ENCODE measurements at regions not wholly inside any gene's neighbourhood (a gene's known extent, or its start where the extent isn't known, plus 50 kb on each side); places are given as distances from the start of the nearest gene placed in this dataset.

- no peak overlapping the region for H3K4ac ChIP-seq (ENCODE audit: low read depth, low read length)
- no peaks in the 10 kb centered on the region for H3K79me2 ChIP-seq (ENCODE audit: control insufficient read depth, insufficient read depth, low read length, poor library complexity)
- H3K4me1 ChIP-seq (ENCODE audit: control insufficient read depth in 1 of 2, insufficient read depth in 2 of 2, low read length in 2 of 2): no peaks in the 10 kb centered on the region
- DNase-seq: no peak
- H3K9ac ChIP-seq (ENCODE audit: low read length): no peak overlapping the region
- WGBS (ENCODE audit: extremely low coverage, insufficient coverage, insufficient read length): no CpG with 5 or more reads among the region's 3 CpGs
- no peak overlapping the region for H2BK12ac ChIP-seq (ENCODE audit: low read length)
- no peak overlapping the region for H2BK5ac ChIP-seq (ENCODE audit: low read depth, low read length, poor library complexity)
- H2AK5ac ChIP-seq (ENCODE audit: low read length): no peak overlapping the region
- H3K27ac ChIP-seq (ENCODE audit: low read depth, low read length): no peak overlapping the region
- no peak overlapping the region for H3K4me2 ChIP-seq (ENCODE audit: low read length)
- no peaks in the 10 kb centered on the region for H3K36me3 ChIP-seq (ENCODE audit: control insufficient read depth in 1 of 2, insufficient read depth in 2 of 2, low read length in 2 of 2)
- H3K79me1 ChIP-seq (ENCODE audit: low read length): no peaks in the 10 kb centered on the region
- no peak overlapping the region for H2BK120ac ChIP-seq (ENCODE audit: insufficient read depth, low read length, poor library complexity)
- no peak overlapping the region for H3K4me3 ChIP-seq (ENCODE audit: low read depth, low read length)
- no peak overlapping the region for H3K23ac ChIP-seq (ENCODE audit: low read length)
- H3K27me3 ChIP-seq (ENCODE audit: insufficient read depth, low read length): no peaks in the 10 kb centered on the region
- no peak overlapping the region for H4K8ac ChIP-seq (ENCODE audit: low read depth, low read length)
- H3K14ac ChIP-seq (ENCODE audit: low read length): no peak overlapping the region
- H2AFZ ChIP-seq (ENCODE audit: insufficient read depth, low read length, poor library complexity): no peak overlapping the region
- no peak overlapping the region for H4K91ac ChIP-seq (ENCODE audit: low read depth, low read length)
- no peak overlapping the region for H4K12ac ChIP-seq (ENCODE audit: low read depth, low read length)
- H3K18ac ChIP-seq (ENCODE audit: low read length): no peak overlapping the region
- H3K9me3 ChIP-seq (ENCODE audit: insufficient read depth, low read depth, low read length): peaks cover 2% of the 10 kb centered on the region
Observed at GRCh38 chr21:32914424-32915039, 111.2 kb upstream of the OLIG2 start.

GRCh38 chr21:32915099-32915498 lies 110.6 kb upstream of the OLIG2 start:
- no peak overlapping the region for H3K14ac ChIP-seq (ENCODE audit: low read length)
- no peak for DNase-seq

DNA sequence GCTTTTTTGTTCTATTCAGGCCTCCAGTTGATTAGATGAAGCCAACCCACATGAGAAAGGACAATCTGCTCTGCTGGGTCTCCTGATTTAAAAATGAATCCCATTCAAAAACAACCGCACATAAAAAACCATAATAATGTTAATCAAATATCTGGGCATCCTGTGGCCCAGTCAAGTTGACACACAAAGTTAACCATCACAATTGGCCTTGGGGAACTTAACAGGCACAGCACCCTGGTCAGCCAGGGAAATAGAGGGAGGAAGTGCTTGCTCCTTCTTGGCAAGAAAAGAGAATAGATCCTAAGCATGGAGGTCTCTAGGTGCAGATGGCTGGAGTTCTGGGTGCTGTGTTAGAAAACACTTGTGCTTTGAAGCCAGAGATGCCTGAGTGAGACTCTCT lies 109.6 kb upstream of the OLIG2 start:
- Histone ChIP-seq H3K9ac (ENCODE audit: low read length) (no peak overlapping the region), H3K14ac (ENCODE audit: low read length) (no peak overlapping the region), H3K9me3 (ENCODE audit: insufficient read depth, low read depth, low read length) (peaks cover 2% of the 10 kb centered on the region), H2BK5ac (ENCODE audit: low read depth, low read length, poor library complexity) (no peak overlapping the region), H3K4ac (ENCODE audit: low read depth, low read length) (no peak overlapping the region), H2BK12ac (ENCODE audit: low read length) (no peak overlapping the region), H3K36me3 (ENCODE audit: control insufficient read depth in 1 of 2, insufficient read depth in 2 of 2, low read length in 2 of 2) (no peaks in the 10 kb centered on the region), H3K79me2 (ENCODE audit: control insufficient read depth, insufficient read depth, low read length, poor library complexity) (no peaks in the 10 kb centered on the region), H2AK5ac (ENCODE audit: low read length) (no peak overlapping the region), H3K79me1 (ENCODE audit: low read length) (no peaks in the 10 kb centered on the region), H2AFZ (ENCODE audit: insufficient read depth, low read length, poor library complexity) (no peak overlapping the region), H2BK120ac (ENCODE audit: insufficient read depth, low read length, poor library complexity) (no peak overlapping the region), H3K4me3 (ENCODE audit: low read depth, low read length) (no peak overlapping the region), H4K91ac (ENCODE audit: low read depth, low read length) (no peak overlapping the region), H3K27ac (ENCODE audit: low read depth, low read length) (no peak overlapping the region), H3K4me1 (ENCODE audit: control insufficient read depth in 1 of 2, insufficient read depth in 2 of 2, low read length in 2 of 2) (no peaks in the 10 kb centered on the region), H3K4me2 (ENCODE audit: low read length) (no peak overlapping the region), H4K8ac (ENCODE audit: low read depth, low read length) (no peak overlapping the region), H4K12ac (ENCODE audit: low read depth, low read length) (no peak overlapping the region), H3K23ac (ENCODE audit: low read length) (no peak overlapping the region), H3K18ac (ENCODE audit: low read length) (no peak overlapping the region), H3K27me3 (ENCODE audit: insufficient read depth, low read length) (no peaks in the 10 kb centered on the region)
- no CpG with 5 or more reads among the region's 1 CpG for WGBS (ENCODE audit: extremely low coverage, insufficient coverage, insufficient read length)
- DNase-seq: no peak

More at GRCh38 chr21:32915099-32915498, 110.6 kb upstream of the OLIG2 start:
- Histone ChIP-seq H3K27me3 (ENCODE audit: insufficient read depth, low read length) (no peaks in the 10 kb centered on the region), H3K4ac (ENCODE audit: low read depth, low read length) (no peak overlapping the region), H3K23ac (ENCODE audit: low read length) (no peak overlapping the region), H4K8ac (ENCODE audit: low read depth, low read length) (no peak overlapping the region), H3K79me1 (ENCODE audit: low read length) (no peaks in the 10 kb centered on the region), H3K4me3 (ENCODE audit: low read depth, low read length) (no peak overlapping the region), H3K4me1 (ENCODE audit: control insufficient read depth in 1 of 2, insufficient read depth in 2 of 2, low read length in 2 of 2) (no peaks in the 10 kb centered on the region), H3K4me2 (ENCODE audit: low read length) (no peak overlapping the region), H2BK12ac (ENCODE audit: low read length) (no peak overlapping the region), H2BK120ac (ENCODE audit: insufficient read depth, low read length, poor library complexity) (no peak overlapping the region), H3K27ac (ENCODE audit: low read depth, low read length) (no peak overlapping the region), H3K9ac (ENCODE audit: low read length) (no peak overlapping the region), H2BK5ac (ENCODE audit: low read depth, low read length, poor library complexity) (no peak overlapping the region), H4K12ac (ENCODE audit: low read depth, low read length) (no peak overlapping the region), H3K9me3 (ENCODE audit: insufficient read depth, low read depth, low read length) (peaks cover 2% of the 10 kb centered on the region), H2AFZ (ENCODE audit: insufficient read depth, low read length, poor library complexity) (no peak overlapping the region), H3K36me3 (ENCODE audit: control insufficient read depth in 1 of 2, insufficient read depth in 2 of 2, low read length in 2 of 2) (no peaks in the 10 kb centered on the region), H2AK5ac (ENCODE audit: low read length) (no peak overlapping the region), H3K79me2 (ENCODE audit: control insufficient read depth, insufficient read depth, low read length, poor library complexity) (no peaks in the 10 kb centered on the region), H3K18ac (ENCODE audit: low read length) (no peak overlapping the region), H4K91ac (ENCODE audit: low read depth, low read length) (no peak overlapping the region)
- WGBS (ENCODE audit: extremely low coverage, insufficient coverage, insufficient read length): no CpG with 5 or more reads among the region's 1 CpG

DNA sequence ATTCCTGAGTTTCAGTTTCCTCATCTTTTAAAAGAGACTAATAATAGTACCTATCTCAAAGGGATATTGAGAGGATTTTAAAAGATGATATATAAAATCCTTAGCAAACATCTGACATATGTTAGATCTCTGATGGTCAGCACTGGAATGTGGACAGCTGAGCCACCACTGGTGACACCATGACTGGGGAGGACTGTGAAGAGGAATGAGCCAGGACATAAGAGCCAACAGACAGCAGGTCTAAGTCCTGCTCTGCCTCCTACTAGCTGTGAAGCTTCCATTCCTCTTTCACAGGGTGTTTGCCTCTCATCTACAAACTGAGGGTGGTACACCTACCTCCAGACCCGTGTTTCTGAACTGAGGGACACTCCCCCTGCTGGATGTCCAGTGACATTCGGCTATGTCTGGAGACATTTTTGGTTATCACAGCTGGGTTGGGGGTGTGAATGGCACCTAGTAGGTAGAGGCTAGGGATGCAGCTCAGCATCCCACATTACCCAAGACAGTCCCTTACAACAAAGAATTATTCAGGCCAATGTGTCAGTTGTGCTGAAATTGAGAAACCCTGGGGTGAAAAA lies 109.1 kb upstream of the OLIG2 start:
- no CpG with 5 or more reads among the region's 2 CpGs for WGBS (ENCODE audit: extremely low coverage, insufficient coverage, insufficient read length)
- no peak overlapping the region for H3K9ac ChIP-seq (ENCODE audit: low read length)
- no peaks in the 10 kb centered on the region for H3K36me3 ChIP-seq (ENCODE audit: control insufficient read depth in 1 of 2, insufficient read depth in 2 of 2, low read length in 2 of 2)
- H3K9me3 ChIP-seq (ENCODE audit: insufficient read depth, low read depth, low read length): peaks cover 2% of the 10 kb centered on the region
- no peak overlapping the region for H4K8ac ChIP-seq (ENCODE audit: low read depth, low read length)
- no peaks in the 10 kb centered on the region for H3K27me3 ChIP-seq (ENCODE audit: insufficient read depth, low read length)
- H3K4ac ChIP-seq (ENCODE audit: low read depth, low read length): no peak overlapping the region
- no peak overlapping the region for H3K4me2 ChIP-seq (ENCODE audit: low read length)
- no peak overlapping the region for H3K18ac ChIP-seq (ENCODE audit: low read length)
- H4K91ac ChIP-seq (ENCODE audit: low read depth, low read length): no peak overlapping the region
- H3K27ac ChIP-seq (ENCODE audit: low read depth, low read length): no peak overlapping the region
- H3K79me1 ChIP-seq (ENCODE audit: low read length): no peaks in the 10 kb centered on the region
- H3K4me1 ChIP-seq (ENCODE audit: control insufficient read depth in 1 of 2, insufficient read depth in 2 of 2, low read length in 2 of 2): no peaks in the 10 kb centered on the region
- H4K12ac ChIP-seq (ENCODE audit: low read depth, low read length): no peak overlapping the region
- no peak overlapping the region for H3K14ac ChIP-seq (ENCODE audit: low read length)
- H2AFZ ChIP-seq (ENCODE audit: insufficient read depth, low read length, poor library complexity): no peak overlapping the region
- H3K79me2 ChIP-seq (ENCODE audit: control insufficient read depth, insufficient read depth, low read length, poor library complexity): no peaks in the 10 kb centered on the region
- peak in 1 of 2 donors; percentile 8 for DNase-seq
- H2BK120ac ChIP-seq (ENCODE audit: insufficient read depth, low read length, poor library complexity): no peak overlapping the region
- no peak overlapping the region for H2AK5ac ChIP-seq (ENCODE audit: low read length)
- no peak overlapping the region for H2BK5ac ChIP-seq (ENCODE audit: low read depth, low read length, poor library complexity)
- no peak overlapping the region for H3K4me3 ChIP-seq (ENCODE audit: low read depth, low read length)
- no peak overlapping the region for H2BK12ac ChIP-seq (ENCODE audit: low read length)
- H3K23ac ChIP-seq (ENCODE audit: low read length): no peak overlapping the region

All from trophoblast cell (in vitro differentiated cells and primary cell).